C4-2B (cell line): ENCODE measurements at regions not wholly inside any gene's neighbourhood (a gene's known extent, or its start where the extent isn't known, plus 50 kb on each side); places are given as distances from the start of the nearest gene placed in this dataset.

Experiments used
- CTCF ChIP-seq: fragments of 450-650 bp; conservative IDR thresholded peaks from 2 replicates; pipeline ENCODE4 v1.5.1; 2017; ENCODE audit warnings: mild to moderate bottlenecking
- ZFX ChIP-seq: fragments of 450-650 bp; IDR thresholded peaks from 2 replicates; pipeline ENCODE4 v1.6.1; 2017

DNA sequence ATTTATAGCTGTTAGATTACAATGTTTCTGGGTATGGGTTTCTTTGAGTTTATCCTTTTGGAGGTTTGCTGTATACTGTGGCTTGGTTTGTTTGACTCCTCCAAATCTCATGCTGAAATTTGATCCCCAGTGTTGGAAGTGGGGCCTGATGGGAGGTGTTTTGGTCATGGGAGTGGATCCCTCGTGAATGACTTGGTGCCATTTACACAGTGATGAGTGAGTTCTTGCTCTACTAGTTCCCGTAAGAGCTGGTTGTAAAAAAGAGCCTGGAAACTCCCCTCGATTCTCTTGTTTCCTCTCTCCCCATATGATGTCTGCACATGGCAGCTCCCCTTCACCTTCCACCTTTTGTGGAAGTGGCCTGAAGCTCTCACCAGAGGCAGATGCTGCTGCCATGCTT, 324.1 kb downstream of the C7orf25 start:
- TF ChIP-seq CTCF (no peak), ZFX (no peak)
